WTC11 (cell line): ENCODE measurements at regions not wholly inside any gene's neighbourhood (a gene's known extent, or its start where the extent isn't known, plus 50 kb on each side); places are given as distances from the start of the nearest gene placed in this dataset.

Experiments used
- ZBTB21 ChIP-seq: sonication (generic); formaldehyde crosslinking; IDR thresholded peaks from 2 replicates; pipeline ENCODE4 v1.8.1; 2023; ENCODE audit warnings: mild to moderate bottlenecking, missing genetic modification reagents, borderline replicate concordance
- ZNF423 ChIP-seq: fragments of 250-450 bp; sonication (Bioruptor Pico); IDR thresholded peaks from 2 replicates; pipeline ENCODE4 v2.1.2; 2022; ENCODE audit warnings: mild to moderate bottlenecking, moderate library complexity
- TF ChIP-seq, protein P1 (sequence below): sonication (generic); formaldehyde crosslinking; IDR thresholded peaks from 2 replicates; pipeline ENCODE4 v1.8.0; 2022; ENCODE audit warnings: mild to moderate bottlenecking, missing genetic modification reagents
- TF ChIP-seq, protein P2 (sequence below): sonication (generic); formaldehyde crosslinking; IDR thresholded peaks from 2 replicates; pipeline ENCODE4 v1.8.1; 2022; ENCODE audit warnings: low read depth, missing genetic modification reagents, borderline replicate concordance
- TF ChIP-seq, protein P3 (sequence below): fragments of 200-600 bp; IDR thresholded peaks from 2 replicates; pipeline ENCODE4 v1.8.0; 2022; ENCODE audit warnings: antibody characterized with exemption

DNA sequence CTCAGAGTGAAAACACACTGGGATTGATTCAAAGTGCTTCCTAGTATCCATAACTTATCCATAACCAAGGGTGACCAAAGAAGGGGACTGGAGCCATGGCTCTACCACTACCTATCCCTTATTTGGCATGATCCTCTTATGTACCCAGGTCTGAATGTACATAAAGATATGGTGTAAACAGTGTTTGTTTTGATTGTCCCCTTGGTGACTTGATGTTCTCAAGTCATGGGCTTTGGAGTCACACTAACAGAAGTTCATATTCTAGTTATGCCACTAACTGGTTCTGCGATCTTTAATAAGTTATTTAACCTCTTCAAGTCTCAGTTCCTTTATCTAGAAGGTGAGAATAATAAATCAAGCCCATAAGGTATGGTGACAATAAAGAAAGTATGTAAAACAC lies 283.4 kb upstream of the PTGER4 start:
- TF ChIP-seq, protein P1, sequence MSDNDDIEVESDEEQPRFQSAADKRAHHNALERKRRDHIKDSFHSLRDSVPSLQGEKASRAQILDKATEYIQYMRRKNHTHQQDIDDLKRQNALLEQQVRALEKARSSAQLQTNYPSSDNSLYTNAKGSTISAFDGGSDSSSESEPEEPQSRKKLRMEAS (CRISPR knock-in tag): no peak
- TF ChIP-seq, protein P2, sequence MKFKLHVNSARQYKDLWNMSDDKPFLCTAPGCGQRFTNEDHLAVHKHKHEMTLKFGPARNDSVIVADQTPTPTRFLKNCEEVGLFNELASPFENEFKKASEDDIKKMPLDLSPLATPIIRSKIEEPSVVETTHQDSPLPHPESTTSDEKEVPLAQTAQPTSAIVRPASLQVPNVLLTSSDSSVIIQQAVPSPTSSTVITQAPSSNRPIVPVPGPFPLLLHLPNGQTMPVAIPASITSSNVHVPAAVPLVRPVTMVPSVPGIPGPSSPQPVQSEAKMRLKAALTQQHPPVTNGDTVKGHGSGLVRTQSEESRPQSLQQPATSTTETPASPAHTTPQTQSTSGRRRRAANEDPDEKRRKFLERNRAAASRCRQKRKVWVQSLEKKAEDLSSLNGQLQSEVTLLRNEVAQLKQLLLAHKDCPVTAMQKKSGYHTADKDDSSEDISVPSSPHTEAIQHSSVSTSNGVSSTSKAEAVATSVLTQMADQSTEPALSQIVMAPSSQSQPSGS (CRISPR knock-in tag): no peak
- TF ChIP-seq, protein P3, sequence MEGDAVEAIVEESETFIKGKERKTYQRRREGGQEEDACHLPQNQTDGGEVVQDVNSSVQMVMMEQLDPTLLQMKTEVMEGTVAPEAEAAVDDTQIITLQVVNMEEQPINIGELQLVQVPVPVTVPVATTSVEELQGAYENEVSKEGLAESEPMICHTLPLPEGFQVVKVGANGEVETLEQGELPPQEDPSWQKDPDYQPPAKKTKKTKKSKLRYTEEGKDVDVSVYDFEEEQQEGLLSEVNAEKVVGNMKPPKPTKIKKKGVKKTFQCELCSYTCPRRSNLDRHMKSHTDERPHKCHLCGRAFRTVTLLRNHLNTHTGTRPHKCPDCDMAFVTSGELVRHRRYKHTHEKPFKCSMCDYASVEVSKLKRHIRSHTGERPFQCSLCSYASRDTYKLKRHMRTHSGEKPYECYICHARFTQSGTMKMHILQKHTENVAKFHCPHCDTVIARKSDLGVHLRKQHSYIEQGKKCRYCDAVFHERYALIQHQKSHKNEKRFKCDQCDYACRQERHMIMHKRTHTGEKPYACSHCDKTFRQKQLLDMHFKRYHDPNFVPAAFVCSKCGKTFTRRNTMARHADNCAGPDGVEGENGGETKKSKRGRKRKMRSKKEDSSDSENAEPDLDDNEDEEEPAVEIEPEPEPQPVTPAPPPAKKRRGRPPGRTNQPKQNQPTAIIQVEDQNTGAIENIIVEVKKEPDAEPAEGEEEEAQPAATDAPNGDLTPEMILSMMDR: no peak
- TF ChIP-seq ZNF423 (CRISPR knock-in tag) (no peak), ZBTB21 (no peak)
